Dermis microvascular lymphatic vessel endothelial cell (primary cell): ENCODE measurements at regions not wholly inside any gene's neighbourhood (a gene's known extent, or its start where the extent isn't known, plus 50 kb on each side); places are given as distances from the start of the nearest gene placed in this dataset.

Source experiments
- DNase-seq, 2 donors: peaks; one replicate each; pipeline versions ENCODE4 v3.0.0 to v3.0.0-alpha.2; 2010; ENCODE audit warnings: low read depth in 2 of 2

GRCh38 chr9:86458191-86458855, 104.1 kb upstream of the TUT7 start:
- no peak for DNase-seq

GRCh38 chr9:86456416-86456815, 102.2 kb upstream of the TUT7 start:
- no peak for DNase-seq

- no peak for DNase-seq
Measured at GRCh38 chr9:86454701-86455615, 100.7 kb upstream of the TUT7 start.

GRCh38 chr9:86452201-86452828, 98.1 kb upstream of the TUT7 start:
- DNase-seq, result no peak

- DNase-seq, result no peak
Measured at GRCh38 chr9:86449246-86449645, 95.0 kb upstream of the TUT7 start.

- no peak for DNase-seq
Measured at GRCh38 chr9:86445671-86446070, 91.5 kb upstream of the TUT7 start.

GRCh38 chr9:86443992-86444391, 89.8 kb upstream of the TUT7 start:
- DNase-seq, result no peak

GRCh38 chr9:86434039-86434726, 80.0 kb upstream of the TUT7 start:
- DNase-seq, result peak; percentile 47 to 58

- DNase-seq, result no peak
Measured at GRCh38 chr9:86424251-86424891, 70.2 kb upstream of the TUT7 start.

GRCh38 chr9:86413971-86414880, 60.0 kb upstream of the TUT7 start:
- peak; percentile 44 to 63 for DNase-seq

GRCh38 chr9:86410281-86410680, 56.1 kb upstream of the TUT7 start:
- no peak for DNase-seq

GRCh38 chr9:86408121-86408520, 53.9 kb upstream of the TUT7 start:
- DNase-seq, result no peak

GRCh38 chr9:86407022-86407421, 52.8 kb upstream of the TUT7 start:
- no peak for DNase-seq

- no peak for DNase-seq
Measured at GRCh38 chr9:86406366-86406765, 52.2 kb upstream of the TUT7 start.

- DNase-seq, result peak in 1 of 2 donors; percentile 7
Measured at GRCh38 chr9:86405926-86406325, 51.7 kb upstream of the TUT7 start.

GRCh38 chr9:86405086-86405491, 50.9 kb upstream of the TUT7 start:
- DNase-seq, result no peak
